Mesothelial cell of epicardium (in vitro differentiated cells): ENCODE measurements at regions not wholly inside any gene's neighbourhood (a gene's known extent, or its start where the extent isn't known, plus 50 kb on each side); places are given as distances from the start of the nearest gene placed in this dataset.
A peak's percentile ranks its signal among the peaks of the same experiment; 100 is the strongest.

ENCODE experiments used
- DNase-seq, 2 experiments: peaks; one replicate each; pipeline ENCODE4 v3.0.0; 2021; ENCODE audit warnings: low spot score in 2 of 2; ENCODE audit not compliant: unreplicated experiment in 2 of 2
- H3K27ac Mint-ChIP-seq: 2 replicates; pipeline ENCODE4 v1.8.0; 2021; ENCODE audit warnings: mixed read lengths
- H3K27me3 Mint-ChIP-seq: 2 replicates; pipeline ENCODE4 v1.8.0; 2021; ENCODE audit warnings: low read depth, mixed read lengths
- H3K36me3 Mint-ChIP-seq: 2 replicates; pipeline ENCODE4 v1.8.0; 2021; ENCODE audit warnings: mixed read lengths
- H3K4me1 Mint-ChIP-seq: 2 replicates; pipeline ENCODE4 v1.8.0; 2021; ENCODE audit warnings: mixed read lengths
- H3K4me3 Mint-ChIP-seq: 2 replicates; pipeline ENCODE4 v1.8.0; 2021; ENCODE audit warnings: mild to moderate bottlenecking, moderate library complexity, mixed read lengths
- H3K9me3 Mint-ChIP-seq: 2 replicates; pipeline ENCODE4 v1.8.0; 2021; ENCODE audit warnings: mixed read lengths
- TF ChIP-seq, protein P1 (sequence below): fragments of 200-600 bp; sonication (generic); IDR thresholded peaks from one replicate; pipeline ENCODE4 v1.5.0; 2021; ENCODE audit warnings: antibody characterized with exemption; ENCODE audit not compliant: unreplicated experiment

DNA sequence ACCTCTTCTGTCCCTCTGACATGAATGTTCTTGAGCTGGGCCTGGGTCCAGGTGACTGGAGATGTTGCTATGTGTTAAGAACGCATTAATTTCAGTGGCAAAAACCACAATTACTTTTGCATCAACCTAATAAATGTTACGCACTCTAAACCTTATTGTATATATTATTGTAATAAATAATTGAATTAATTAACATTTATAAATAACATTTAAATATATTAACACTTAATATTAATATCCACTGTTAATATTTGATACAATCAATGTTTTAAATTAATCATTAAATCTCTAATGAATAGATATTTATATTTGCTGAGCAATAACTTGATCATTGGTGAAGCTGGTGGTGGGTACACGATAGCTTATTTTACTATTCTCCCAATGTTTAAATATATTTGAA lies 97.4 kb downstream of the KCNF1 start:
- Mint-ChIP-seq H3K36me3 (no peaks in the 10 kb centered on the region), H3K27ac (no peak overlapping the region), H3K27me3 (peaks cover 4% of the 10 kb centered on the region), H3K9me3 (peaks cover 11% of the 10 kb centered on the region), H3K4me3 (no peak overlapping the region), H3K4me1 (no peaks in the 10 kb centered on the region)
- TF ChIP-seq, protein P1, sequence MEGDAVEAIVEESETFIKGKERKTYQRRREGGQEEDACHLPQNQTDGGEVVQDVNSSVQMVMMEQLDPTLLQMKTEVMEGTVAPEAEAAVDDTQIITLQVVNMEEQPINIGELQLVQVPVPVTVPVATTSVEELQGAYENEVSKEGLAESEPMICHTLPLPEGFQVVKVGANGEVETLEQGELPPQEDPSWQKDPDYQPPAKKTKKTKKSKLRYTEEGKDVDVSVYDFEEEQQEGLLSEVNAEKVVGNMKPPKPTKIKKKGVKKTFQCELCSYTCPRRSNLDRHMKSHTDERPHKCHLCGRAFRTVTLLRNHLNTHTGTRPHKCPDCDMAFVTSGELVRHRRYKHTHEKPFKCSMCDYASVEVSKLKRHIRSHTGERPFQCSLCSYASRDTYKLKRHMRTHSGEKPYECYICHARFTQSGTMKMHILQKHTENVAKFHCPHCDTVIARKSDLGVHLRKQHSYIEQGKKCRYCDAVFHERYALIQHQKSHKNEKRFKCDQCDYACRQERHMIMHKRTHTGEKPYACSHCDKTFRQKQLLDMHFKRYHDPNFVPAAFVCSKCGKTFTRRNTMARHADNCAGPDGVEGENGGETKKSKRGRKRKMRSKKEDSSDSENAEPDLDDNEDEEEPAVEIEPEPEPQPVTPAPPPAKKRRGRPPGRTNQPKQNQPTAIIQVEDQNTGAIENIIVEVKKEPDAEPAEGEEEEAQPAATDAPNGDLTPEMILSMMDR: no peak
- no peak for DNase-seq

DNA sequence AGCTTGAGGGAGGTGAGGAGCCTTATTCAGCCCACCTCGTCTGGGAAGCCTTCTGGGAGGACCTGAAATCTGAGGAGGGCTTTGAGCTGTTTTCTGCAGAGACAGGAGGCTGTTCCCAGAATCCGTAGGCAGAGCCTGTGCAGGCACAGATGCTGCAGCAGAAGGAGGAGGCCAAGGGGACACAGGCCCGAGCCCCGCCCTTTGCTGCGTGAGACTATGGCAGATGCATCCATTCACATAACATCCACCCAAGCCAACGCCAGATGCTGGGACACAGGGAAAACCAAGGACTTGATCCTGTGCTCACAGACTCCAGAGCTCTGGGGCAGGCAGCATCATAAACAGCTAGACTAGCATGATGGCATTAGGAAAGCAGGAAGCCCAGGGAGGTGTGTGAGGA lies 98.2 kb downstream of the KCNF1 start:
- no peak overlapping the region for H3K4me3 Mint-ChIP-seq
- H3K27ac Mint-ChIP-seq: no peak overlapping the region
- H3K36me3 Mint-ChIP-seq: no peaks in the 10 kb centered on the region
- TF ChIP-seq, protein P1: no peak
- H3K4me1 Mint-ChIP-seq: no peaks in the 10 kb centered on the region
- H3K27me3 Mint-ChIP-seq: peaks cover 4% of the 10 kb centered on the region
- no peak for DNase-seq
- H3K9me3 Mint-ChIP-seq: peaks cover 11% of the 10 kb centered on the region

DNA sequence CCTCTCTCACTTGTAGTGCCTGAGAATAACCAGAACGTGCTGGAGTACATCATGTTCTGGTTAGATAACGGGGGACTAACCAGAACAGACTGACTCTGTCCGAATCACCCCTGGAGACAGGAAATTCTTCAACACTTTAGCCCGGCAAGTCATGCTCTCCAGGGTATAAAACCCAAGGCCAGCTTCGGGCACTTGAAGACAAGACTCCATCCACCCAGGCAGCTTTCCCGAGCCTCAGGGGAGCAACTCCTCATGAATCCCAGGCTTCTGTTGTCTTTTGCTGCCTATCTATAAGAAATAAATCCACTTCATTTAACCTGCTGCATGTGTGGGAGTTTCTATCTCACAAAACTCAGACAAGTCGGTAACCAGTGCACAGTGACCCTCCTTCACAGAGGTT lies 99.6 kb downstream of the KCNF1 start:
- H3K4me1 Mint-ChIP-seq: no peaks in the 10 kb centered on the region
- H3K27me3 Mint-ChIP-seq: peaks cover 12% of the 10 kb centered on the region
- TF ChIP-seq, protein P1: no peak
- DNase-seq: no peak
- peaks cover 11% of the 10 kb centered on the region for H3K9me3 Mint-ChIP-seq
- H3K4me3 Mint-ChIP-seq: no peak overlapping the region
- H3K27ac Mint-ChIP-seq: no peak overlapping the region
- no peaks in the 10 kb centered on the region for H3K36me3 Mint-ChIP-seq

DNA sequence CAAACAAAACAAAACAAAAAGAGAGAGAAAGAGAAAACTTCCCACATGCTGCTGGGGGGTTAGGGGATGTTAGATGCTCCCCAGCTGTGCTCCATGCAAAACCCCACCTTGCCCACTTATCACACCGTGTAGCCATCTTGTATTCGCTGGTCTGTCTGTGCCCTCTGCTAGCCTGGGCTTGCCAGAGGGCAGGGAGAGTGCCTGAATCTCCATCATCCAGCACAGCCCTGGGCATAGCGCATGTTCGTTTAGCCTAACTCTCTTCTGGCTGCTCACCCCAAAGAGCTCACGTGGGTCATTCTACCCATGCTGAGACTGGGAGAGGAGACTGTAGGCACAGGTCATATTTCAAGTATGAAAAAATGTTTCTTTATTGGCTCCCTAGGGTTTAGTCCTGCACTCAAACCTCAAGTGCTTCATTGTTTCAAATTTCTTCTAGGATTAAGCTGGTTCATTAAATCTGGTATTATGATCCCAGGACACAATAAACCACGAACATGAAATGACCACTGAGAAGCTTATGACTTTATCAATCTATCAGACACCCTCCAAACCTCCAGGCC lies 100.5 kb downstream of the KCNF1 start:
- Mint-ChIP-seq H3K4me1 (no peaks in the 10 kb centered on the region), H3K9me3 (peaks cover 11% of the 10 kb centered on the region), H3K27me3 (peaks cover 18% of the 10 kb centered on the region), H3K4me3 (no peak overlapping the region), H3K36me3 (no peaks in the 10 kb centered on the region), H3K27ac (no peak overlapping the region)
- TF ChIP-seq, protein P1: no peak
- DNase-seq: peak in 1 of 2 experiments; percentile 1

DNA sequence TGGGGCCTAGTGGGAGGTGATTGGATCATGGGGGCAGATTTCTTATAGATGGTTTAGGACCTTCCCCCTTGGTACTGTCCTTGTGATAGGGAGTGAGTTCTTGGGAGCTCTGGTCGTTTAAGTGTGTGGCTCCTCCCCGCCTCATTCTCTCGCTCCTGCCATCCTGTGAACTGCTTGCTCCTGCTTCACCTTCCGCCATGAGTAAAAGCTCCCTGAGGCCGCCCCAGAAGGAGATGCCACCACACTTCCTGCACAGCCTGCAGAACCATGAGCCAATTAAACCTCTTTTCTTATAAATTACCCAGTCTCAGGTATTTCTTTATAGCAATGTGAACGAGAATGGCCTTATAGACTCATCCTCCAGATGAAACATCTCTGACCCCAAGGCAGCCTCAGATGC lies 101.5 kb downstream of the KCNF1 start:
- DNase-seq: peak in 1 of 2 experiments; percentile 2
- H3K36me3 Mint-ChIP-seq: no peaks in the 10 kb centered on the region
- no peaks in the 10 kb centered on the region for H3K4me1 Mint-ChIP-seq
- H3K4me3 Mint-ChIP-seq: no peak overlapping the region
- TF ChIP-seq, protein P1: no peak
- H3K27me3 Mint-ChIP-seq: peaks cover 23% of the 10 kb centered on the region
- peaks cover 11% of the 10 kb centered on the region for H3K9me3 Mint-ChIP-seq
- no peak overlapping the region for H3K27ac Mint-ChIP-seq

DNA sequence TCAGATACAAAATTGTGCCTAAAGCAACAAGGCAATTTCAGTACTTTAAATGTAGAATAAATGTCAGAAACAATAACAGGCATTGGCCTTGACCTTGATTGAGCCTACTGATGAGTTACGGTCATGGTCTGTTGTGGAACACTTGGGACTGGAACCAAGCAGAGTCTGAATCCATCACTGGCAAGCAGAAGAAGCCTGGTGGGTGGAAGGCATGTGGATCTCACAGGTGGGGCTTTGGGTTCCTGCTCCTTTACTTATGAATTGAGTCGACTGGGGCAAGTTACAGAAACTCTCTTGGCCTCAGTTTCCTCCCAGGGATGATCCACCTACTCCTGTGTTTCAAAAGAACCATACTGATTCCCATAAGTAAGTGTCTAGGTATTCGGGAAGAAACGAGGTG lies 102.3 kb downstream of the KCNF1 start:
- TF ChIP-seq, protein P1: no peak
- Mint-ChIP-seq H3K9me3 (peaks cover 11% of the 10 kb centered on the region), H3K4me1 (no peaks in the 10 kb centered on the region), H3K4me3 (no peak overlapping the region), H3K27me3 (peaks cover 27% of the 10 kb centered on the region), H3K27ac (no peak overlapping the region), H3K36me3 (no peaks in the 10 kb centered on the region)
- DNase-seq: no peak
